PC-3 (cell line): ENCODE measurements at regions not wholly inside any gene's neighbourhood (a gene's known extent, or its start where the extent isn't known, plus 50 kb on each side); places are given as distances from the start of the nearest gene placed in this dataset.

ENCODE experiments used
- EZH2 ChIP-seq: fragments of 300-600 bp; sonication (generic); IDR thresholded peaks from one replicate; pipeline ENCODE4 v1.6.1; 2017; ENCODE audit warnings: antibody characterized with exemption, mild to moderate bottlenecking, low read length; ENCODE audit not compliant: unreplicated experiment
- EZH2phosphoT487 ChIP-seq: fragments of 300-600 bp; sonication (generic); IDR thresholded peaks from 2 replicates; pipeline ENCODE4 v1.6.1; 2018; ENCODE audit warnings: mild to moderate bottlenecking, antibody characterized with exemption, low read length, borderline replicate concordance
- TF ChIP-seq, protein P1 (sequence below): fragments of 300-600 bp; sonication (generic); conservative IDR thresholded peaks from 2 replicates; pipeline ENCODE4 v1.5.1; 2017; ENCODE audit warnings: antibody characterized with exemption, low read depth, mild to moderate bottlenecking, low read length

DNA sequence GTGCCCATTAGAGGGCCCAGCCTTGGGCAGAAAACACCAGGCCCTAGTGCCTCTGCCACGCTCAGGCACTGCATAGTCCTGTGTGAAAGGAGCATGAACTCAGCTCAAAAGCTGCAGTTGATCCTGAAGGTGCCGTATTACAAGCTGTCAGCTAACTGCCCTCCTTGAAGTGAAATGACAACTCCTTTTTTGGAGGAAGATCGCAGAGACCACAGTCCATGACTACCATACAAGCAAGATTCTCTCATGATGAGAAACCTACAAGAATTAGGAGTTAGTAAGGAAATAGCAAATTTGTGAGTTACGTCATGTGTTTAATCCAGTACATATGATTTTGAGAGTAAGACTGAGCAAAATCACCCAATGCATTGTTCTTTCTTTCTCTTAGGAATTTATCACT, 513.9 kb upstream of the NR2F2 start:
- TF ChIP-seq EZH2phosphoT487 (no peak), EZH2 (no peak)
- TF ChIP-seq, protein P1, sequence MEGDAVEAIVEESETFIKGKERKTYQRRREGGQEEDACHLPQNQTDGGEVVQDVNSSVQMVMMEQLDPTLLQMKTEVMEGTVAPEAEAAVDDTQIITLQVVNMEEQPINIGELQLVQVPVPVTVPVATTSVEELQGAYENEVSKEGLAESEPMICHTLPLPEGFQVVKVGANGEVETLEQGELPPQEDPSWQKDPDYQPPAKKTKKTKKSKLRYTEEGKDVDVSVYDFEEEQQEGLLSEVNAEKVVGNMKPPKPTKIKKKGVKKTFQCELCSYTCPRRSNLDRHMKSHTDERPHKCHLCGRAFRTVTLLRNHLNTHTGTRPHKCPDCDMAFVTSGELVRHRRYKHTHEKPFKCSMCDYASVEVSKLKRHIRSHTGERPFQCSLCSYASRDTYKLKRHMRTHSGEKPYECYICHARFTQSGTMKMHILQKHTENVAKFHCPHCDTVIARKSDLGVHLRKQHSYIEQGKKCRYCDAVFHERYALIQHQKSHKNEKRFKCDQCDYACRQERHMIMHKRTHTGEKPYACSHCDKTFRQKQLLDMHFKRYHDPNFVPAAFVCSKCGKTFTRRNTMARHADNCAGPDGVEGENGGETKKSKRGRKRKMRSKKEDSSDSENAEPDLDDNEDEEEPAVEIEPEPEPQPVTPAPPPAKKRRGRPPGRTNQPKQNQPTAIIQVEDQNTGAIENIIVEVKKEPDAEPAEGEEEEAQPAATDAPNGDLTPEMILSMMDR: no peak
